Ovary (tissue), 7 donors: ENCODE measurements at regions not wholly inside any gene's neighbourhood (a gene's known extent, or its start where the extent isn't known, plus 50 kb on each side); places are given as distances from the start of the nearest gene placed in this dataset.

Source experiments
- DNase-seq, 5 donors: peaks; one replicate each; pipeline ENCODE4 v3.0.0-alpha.2; 2019 to 2020
- H3K27ac ChIP-seq, 2 donors: fragments of 200-600 bp; one replicate each; pipeline versions ENCODE4 v1.5.1 to v1.8.0; 2019 to 2022
- H3K27me3 ChIP-seq: fragments of 200-600 bp; one replicate; pipeline ENCODE4 v1.8.0; 2022
- H3K36me3 ChIP-seq: fragments of 200-600 bp; sonication (generic); one replicate; pipeline ENCODE4 v1.5.1; 2019
- H3K4me1 ChIP-seq: one replicate; pipeline ENCODE4 v1.8.1; 2013; ENCODE audit warnings: mild to moderate bottlenecking, moderate library complexity; ENCODE audit not compliant: insufficient read depth
- H3K4me3 ChIP-seq: fragments of 200-600 bp; sonication (generic); one replicate; pipeline ENCODE4 v1.5.1; 2017
- H3K9me3 ChIP-seq, 2 donors: fragments of 200-600 bp in 1 of 2; sonication (generic) in 1 of 2; one replicate each; pipeline versions ENCODE4 v1.5.1 to v1.8.1; 2013 to 2019; ENCODE audit warnings: mild to moderate bottlenecking in 1 of 2, moderate library complexity in 1 of 2
- CTCF ChIP-seq, 3 donors: fragments of 450-650 bp in 2 of 3; fragments of 200-600 bp in 1 of 3; IDR thresholded peaks; one replicate each; pipeline versions ENCODE4 v1.5.1 to v1.8.0; 2016 to 2022; ENCODE audit warnings: antibody characterized with exemption in 3 of 3, mild to moderate bottlenecking in 1 of 3
- EP300 ChIP-seq: sonication (generic); formaldehyde crosslinking; IDR thresholded peaks from one replicate; pipeline ENCODE4 v1.6.1; 2017; ENCODE audit warnings: antibody characterized with exemption
- POLR2A ChIP-seq: fragments of 450-650 bp; IDR thresholded peaks from one replicate; pipeline ENCODE4 v1.6.1; 2017; ENCODE audit warnings: antibody characterized with exemption, mild to moderate bottlenecking, moderate library complexity
- WGBS, 3 donors: extraction: QIAGEN DNeasy Blood & Tissue Kit in 1 of 3; methylation state at CpG; one replicate each; pipeline versions ENCODE4 v1.1.5 to v1.1.7; 2013 to 2017; 5-methylcytosine and 5-hydroxymethylcytosine counted together
- intact Hi-C, 4 donors: fragments of 100-400 bp; cut with DNase I; formaldehyde crosslinking; loops; one replicate each; pipeline versions ENCODE4 v1.11.0 to v1.15.1; 2022 to 2023
- donor health status: DM: no; HTN: no; CAD: no; lungs with moderate emphysema.
- donor health status: DM: no; HTN: no; CAD: no.
- donor health status: Bipolar disorder and iron deficiency.
- donor health status: DM: no; HTN: no; CAD: no.
- donor health status: DM: yes; HTN: yes; CAD: no.

- H3K4me3 ChIP-seq: no peak overlapping the region
- no peak overlapping the region for H3K27ac ChIP-seq
- H3K27me3 ChIP-seq: no peaks in the 10 kb centered on the region
- DNase-seq: no peak
- H3K9me3 ChIP-seq: no peaks in the 10 kb centered on the region
- TF ChIP-seq CTCF (IDR thresholded peaks at IDR 0.05) (no peak), EP300 (no peak), POLR2A (no peak)
- intact Hi-C loops: no loop called here
- no peaks in the 10 kb centered on the region for H3K36me3 ChIP-seq
- H3K4me1 ChIP-seq: no peaks in the 10 kb centered on the region
- WGBS, 3 donors: 83 to 88% (median 85%) methylated on average over 4 of the region's 4 CpGs
Observed at GRCh38 chr2:6452702-6453481, 412.8 kb downstream of the CMPK2 start.

- intact Hi-C loops: no loop called here
- Histone ChIP-seq H3K4me3 (no peak overlapping the region), H3K4me1 (no peaks in the 10 kb centered on the region), H3K27ac (no peak overlapping the region), H3K27me3 (no peaks in the 10 kb centered on the region), H3K9me3 (no peaks in the 10 kb centered on the region), H3K36me3 (no peaks in the 10 kb centered on the region)
- WGBS, 3 donors: 30 to 36% (median 35%) methylated on average over 1 of the region's 1 CpG
- no peak for TF ChIP-seq CTCF (IDR thresholded peaks at IDR 0.05)
- TF ChIP-seq POLR2A: no peak
- TF ChIP-seq EP300: no peak
- no peak for DNase-seq
Observed at GRCh38 chr2:6454286-6454990, 411.3 kb downstream of the CMPK2 start.

GRCh38 chr2:6459138-6459537 lies 406.6 kb downstream of the CMPK2 start:
- DNase-seq: no peak
- 90 to 95% (median 91%) methylated on average over 13 of the region's 13 CpGs for WGBS, 3 donors
- Histone ChIP-seq H3K4me3 (no peak overlapping the region), H3K4me1 (no peaks in the 10 kb centered on the region), H3K36me3 (no peaks in the 10 kb centered on the region), H3K27me3 (no peaks in the 10 kb centered on the region), H3K9me3 (no peaks in the 10 kb centered on the region), H3K27ac (no peak overlapping the region)
- TF ChIP-seq EP300: no peak
- TF ChIP-seq POLR2A: no peak
- intact Hi-C loops: no loop called here

GRCh38 chr2:6470518-6470917 lies 395.2 kb downstream of the CMPK2 start:
- intact Hi-C loops: no loop called here
- 30 to 38% (median 33%) methylated on average over 1 of the region's 1 CpG for WGBS, 3 donors

More at GRCh38 chr2:6470518-6470917, 395.2 kb downstream of the CMPK2 start:
- H3K36me3 ChIP-seq: no peaks in the 10 kb centered on the region
- no peak for DNase-seq
- no peaks in the 10 kb centered on the region for H3K4me1 ChIP-seq
- no peak overlapping the region for H3K27ac ChIP-seq
- no peak overlapping the region for H3K4me3 ChIP-seq
- H3K9me3 ChIP-seq: no peaks in the 10 kb centered on the region
- TF ChIP-seq EP300: no peak
- TF ChIP-seq CTCF (IDR thresholded peaks at IDR 0.05): no peak
- TF ChIP-seq POLR2A: no peak
- no peaks in the 10 kb centered on the region for H3K27me3 ChIP-seq
